SK-N-MC (cell line): ENCODE measurements at regions not wholly inside any gene's neighbourhood (a gene's known extent, or its start where the extent isn't known, plus 50 kb on each side); places are given as distances from the start of the nearest gene placed in this dataset.

Experiments used
- EZH2 ChIP-seq: fragments of 200-600 bp; sonication (generic); IDR thresholded peaks from one replicate; pipeline ENCODE4 v1.6.1; 2017; ENCODE audit warnings: antibody characterized with exemption
- POLR2AphosphoS5 ChIP-seq: IDR thresholded peaks from 2 replicates; pipeline ENCODE4 v1.6.1; 2012; ENCODE audit warnings: mild to moderate bottlenecking, low read depth, low read length, borderline replicate concordance

GRCh38 chr21:19842601-19843000 lies 1155.6 kb upstream of the NCAM2 start:
- no peak for TF ChIP-seq EZH2
- no peak for TF ChIP-seq POLR2AphosphoS5
